ENCODE measurements at regions not wholly inside any gene's neighbourhood (a gene's known extent, or its start where the extent isn't known, plus 50 kb on each side); places are given as distances from the start of the nearest gene placed in this dataset.

- TF ChIP-seq NRF1 (IDR thresholded peaks at IDR 0.05; ENCODE audit: low read depth, low read length) (no peak), BCL11A (IDR thresholded peaks at IDR 0.05; ENCODE audit: low read depth in 2 of 2, low read length in 2 of 2) (no peak), RXRA (IDR thresholded peaks at IDR 0.05; ENCODE audit: insufficient read depth, low read depth, low read length) (no peak), TAF1 (IDR thresholded peaks at IDR 0.05; ENCODE audit: low read depth, low read length) (no peak), SP1 (IDR thresholded peaks at IDR 0.05; ENCODE audit: low read depth, low read length) (no peak), TBP (IDR thresholded peaks at IDR 0.05; ENCODE audit: low read depth, low read length) (no peak), ATF2 (IDR thresholded peaks at IDR 0.05; ENCODE audit: low read length) (no peak), HDAC2 (IDR thresholded peaks at IDR 0.05; ENCODE audit: borderline replicate concordance in 1 of 2, low read depth in 2 of 2, low read length in 2 of 2) (0 out of 4 replicates have a peak, but pooled peaks of 1 of the 2 experiments have one; percentile 13), KDM1A (IDR thresholded peaks at IDR 0.05; ENCODE audit: borderline replicate concordance, low read length) (peak; percentile 92), RBBP5 (IDR thresholded peaks at IDR 0.05; ENCODE audit: borderline replicate concordance, low read depth, low read length) (no peak; the same call in 1 of the 2 replicates)
Measured at GRCh38 chr17:73902416-73903181, 258.4 kb upstream of the SDK2 start (continued).
